ENCODE measurements at regions not wholly inside any gene's neighbourhood (a gene's known extent, or its start where the extent isn't known, plus 50 kb on each side); places are given as distances from the start of the nearest gene placed in this dataset.

- Mint-ChIP-seq H3K4me3 (no peak overlapping the region), H3K27ac (no peak overlapping the region), H3K27me3 (no peaks in the 10 kb centered on the region), H3K4me1 (no peaks in the 10 kb centered on the region), H3K36me3 (no peaks in the 10 kb centered on the region), H3K9me3 (peaks cover 0 to 5% (median 0%) of the 10 kb centered on the region in 7 donors)
- ATAC-seq (ENCODE audit: low read depth in 2 of 2) (no peak), DNase-seq (no peak)
Measured at GRCh38 chr20:6685181-6685582, 82.3 kb upstream of the BMP2 start.

- no peak for ATAC-seq (ENCODE audit: low read depth in 2 of 2)
- Mint-ChIP-seq H3K27ac (no peak overlapping the region), H3K9me3 (peaks cover 0 to 5% (median 0%) of the 10 kb centered on the region in 7 donors), H3K36me3 (no peaks in the 10 kb centered on the region), H3K27me3 (no peaks in the 10 kb centered on the region), H3K4me1 (no peaks in the 10 kb centered on the region), H3K4me3 (no peak overlapping the region)
- no peak for DNase-seq
Measured at GRCh38 chr20:6683021-6683977, 84.2 kb upstream of the BMP2 start.

- H3K4me1 Mint-ChIP-seq = no peaks in the 10 kb centered on the region
- DNase-seq (no peak), ATAC-seq (ENCODE audit: low read depth in 2 of 2) (no peak)
- peaks cover 0 to 5% (median 0%) of the 10 kb centered on the region in 7 donors for H3K9me3 Mint-ChIP-seq
- no peaks in the 10 kb centered on the region for H3K27me3 Mint-ChIP-seq
- no peaks in the 10 kb centered on the region for H3K36me3 Mint-ChIP-seq
- H3K4me3 Mint-ChIP-seq = no peak overlapping the region
- no peak overlapping the region for H3K27ac Mint-ChIP-seq
Measured at GRCh38 chr20:6680854-6681253, 86.6 kb upstream of the BMP2 start.

GRCh38 chr20:6680441-6680840, 87.0 kb upstream of the BMP2 start:
- H3K4me3 Mint-ChIP-seq = no peak overlapping the region
- no peak for DNase-seq
- H3K27me3 Mint-ChIP-seq = no peaks in the 10 kb centered on the region
- H3K9me3 Mint-ChIP-seq = peaks cover 0 to 8% (median 0%) of the 10 kb centered on the region in 7 donors
- H3K4me1 Mint-ChIP-seq = no peaks in the 10 kb centered on the region
- no peaks in the 10 kb centered on the region for H3K36me3 Mint-ChIP-seq
- H3K27ac Mint-ChIP-seq = no peak overlapping the region
- no peak for ATAC-seq (ENCODE audit: low read depth in 2 of 2)

GRCh38 chr20:6679086-6679485, 88.4 kb upstream of the BMP2 start:
- Mint-ChIP-seq H3K36me3 (no peaks in the 10 kb centered on the region), H3K9me3 (peaks cover 0 to 6% (median 0%) of the 10 kb centered on the region in 7 donors), H3K27me3 (no peaks in the 10 kb centered on the region), H3K4me1 (no peaks in the 10 kb centered on the region), H3K4me3 (no peak overlapping the region), H3K27ac (no peak overlapping the region)
- DNase-seq = no peak
- ATAC-seq (ENCODE audit: low read depth in 2 of 2) = no peak

GRCh38 chr20:6678101-6678500, 89.4 kb upstream of the BMP2 start:
- Mint-ChIP-seq H3K4me3 (no peak overlapping the region), H3K27ac (no peak overlapping the region), H3K4me1 (no peaks in the 10 kb centered on the region), H3K27me3 (no peaks in the 10 kb centered on the region), H3K36me3 (no peaks in the 10 kb centered on the region), H3K9me3 (peaks cover 0 to 4% (median 0%) of the 10 kb centered on the region in 7 donors)
- ATAC-seq (ENCODE audit: low read depth in 2 of 2) (no peak), DNase-seq (no peak)

- Mint-ChIP-seq H3K27ac (no peak overlapping the region), H3K4me3 (no peak overlapping the region), H3K4me1 (no peaks in the 10 kb centered on the region), H3K9me3 (peaks cover 0 to 4% (median 0%) of the 10 kb centered on the region in 7 donors), H3K36me3 (no peaks in the 10 kb centered on the region), H3K27me3 (peaks cover 0 to 5% (median 0%) of the 10 kb centered on the region in 3 donors)
- no peak for ATAC-seq (ENCODE audit: low read depth in 2 of 2)
- DNase-seq = no peak
Measured at GRCh38 chr20:6674831-6675230, 92.7 kb upstream of the BMP2 start.

GRCh38 chr20:6673071-6673470, 94.4 kb upstream of the BMP2 start:
- H3K27me3 Mint-ChIP-seq = peaks cover 0 to 5% (median 0%) of the 10 kb centered on the region in 3 donors
- H3K4me3 Mint-ChIP-seq = no peak overlapping the region
- DNase-seq (no peak), ATAC-seq (ENCODE audit: low read depth in 2 of 2) (no peak)
- H3K27ac Mint-ChIP-seq = no peak overlapping the region
- H3K4me1 Mint-ChIP-seq = no peaks in the 10 kb centered on the region
- peaks cover 0 to 4% (median 0%) of the 10 kb centered on the region in 7 donors for H3K9me3 Mint-ChIP-seq
- no peaks in the 10 kb centered on the region for H3K36me3 Mint-ChIP-seq

GRCh38 chr20:6671829-6672228, 95.7 kb upstream of the BMP2 start:
- Mint-ChIP-seq H3K4me3 (no peak overlapping the region), H3K27ac (no peak overlapping the region), H3K9me3 (peaks cover 0 to 4% (median 0%) of the 10 kb centered on the region in 7 donors), H3K36me3 (no peaks in the 10 kb centered on the region), H3K4me1 (no peaks in the 10 kb centered on the region), H3K27me3 (peaks cover 0 to 5% (median 4%) of the 10 kb centered on the region in 3 donors)
- no peak for DNase-seq
- no peak for ATAC-seq (ENCODE audit: low read depth in 2 of 2)

- no peak overlapping the region for H3K27ac Mint-ChIP-seq
Measured at GRCh38 chr20:6668546-6668945, 98.9 kb upstream of the BMP2 start.

GRCh38 chr20:6665621-6666355, 101.7 kb upstream of the BMP2 start:
- Mint-ChIP-seq H3K4me3 (no peak overlapping the region), H3K36me3 (no peaks in the 10 kb centered on the region), H3K4me1 (no peaks in the 10 kb centered on the region), H3K27ac (no peak overlapping the region), H3K9me3 (peaks cover 0 to 10% (median 2%) of the 10 kb centered on the region in 7 donors), H3K27me3 (peaks cover 0 to 4% (median 0%) of the 10 kb centered on the region in 3 donors)
- no peak for ATAC-seq (ENCODE audit: low read depth in 2 of 2)
- DNase-seq = no peak

More at GRCh38 chr20:6668546-6668945, 98.9 kb upstream of the BMP2 start:
- Mint-ChIP-seq H3K36me3 (no peaks in the 10 kb centered on the region), H3K9me3 (peaks cover 0 to 10% (median 2%) of the 10 kb centered on the region in 7 donors), H3K4me1 (no peaks in the 10 kb centered on the region), H3K4me3 (no peak overlapping the region), H3K27me3 (peaks cover 0 to 5% (median 4%) of the 10 kb centered on the region in 3 donors)
- no peak for DNase-seq
- ATAC-seq (ENCODE audit: low read depth in 2 of 2) = no peak

- no peak for ATAC-seq (ENCODE audit: low read depth in 2 of 2)
- no peak overlapping the region for H3K27ac Mint-ChIP-seq
- peaks cover 0 to 4% (median 0%) of the 10 kb centered on the region in 3 donors for H3K27me3 Mint-ChIP-seq
- H3K36me3 Mint-ChIP-seq = no peaks in the 10 kb centered on the region
- no peaks in the 10 kb centered on the region for H3K4me1 Mint-ChIP-seq
- H3K4me3 Mint-ChIP-seq = peak overlapping the region in 1 of 8 donors; percentile 17
- peaks cover 0 to 10% (median 2%) of the 10 kb centered on the region in 7 donors for H3K9me3 Mint-ChIP-seq
- no peak for DNase-seq
Measured at GRCh38 chr20:6665161-6665560, 102.3 kb upstream of the BMP2 start.

- Mint-ChIP-seq H3K9me3 (peaks cover 0 to 10% (median 2%) of the 10 kb centered on the region in 7 donors), H3K36me3 (no peaks in the 10 kb centered on the region), H3K27ac (no peak overlapping the region), H3K27me3 (peaks cover 0 to 4% (median 0%) of the 10 kb centered on the region in 3 donors), H3K4me1 (no peaks in the 10 kb centered on the region), H3K4me3 (no peak overlapping the region)
- ATAC-seq (ENCODE audit: low read depth in 2 of 2) = no peak
- no peak for DNase-seq
Measured at GRCh38 chr20:6664574-6664973, 102.9 kb upstream of the BMP2 start.
